MM.1S (cell line): ENCODE measurements at regions not wholly inside any gene's neighbourhood (a gene's known extent, or its start where the extent isn't known, plus 50 kb on each side); places are given as distances from the start of the nearest gene placed in this dataset.

Experiments used
- DNase-seq: peaks from one replicate; pipeline ENCODE4 v3.0.0-alpha.2; 2015
- H2AFZ ChIP-seq: fragments of 300-600 bp; sonication (generic); 2 replicates; pipeline ENCODE4 v1.6.0; 2016; ENCODE audit warnings: antibody characterized with exemption, low read length
- H3F3A ChIP-seq: fragments of 300-600 bp; sonication (generic); 2 replicates; pipeline ENCODE4 v1.6.1; 2016; ENCODE audit warnings: mild to moderate bottlenecking, antibody characterized with exemption, low read length, moderate library complexity, mixed read lengths; ENCODE audit not compliant: insufficient read depth
- H3K27ac ChIP-seq: fragments of 300-600 bp; sonication (generic); 2 replicates; pipeline ENCODE4 v1.5.1; 2016; ENCODE audit warnings: mild to moderate bottlenecking, low read length
- H3K27me3 ChIP-seq: fragments of 300-600 bp; sonication (generic); replicated peaks from 2 replicates; pipeline ENCODE4 v1.6.0; 2016; ENCODE audit warnings: low read length; ENCODE audit not compliant: insufficient read depth
- H3K36me3 ChIP-seq: fragments of 300-600 bp; sonication (generic); replicated peaks from 2 replicates; pipeline ENCODE4 v1.6.1; 2016; ENCODE audit warnings: mild to moderate bottlenecking, low read length, mixed read lengths; ENCODE audit not compliant: insufficient read depth
- H3K4me1 ChIP-seq: fragments of 300-600 bp; sonication (generic); 2 replicates; pipeline ENCODE4 v1.6.1; 2016; ENCODE audit warnings: low read length, mixed read lengths
- H3K4me2 ChIP-seq: fragments of 300-600 bp; sonication (generic); 2 replicates; pipeline ENCODE4 v1.6.0; 2016; ENCODE audit warnings: low read depth, low read length
- H3K4me3 ChIP-seq: fragments of 300-600 bp; sonication (generic); 2 replicates; pipeline ENCODE4 v1.5.1; 2016; ENCODE audit warnings: low read length, mixed read lengths
- H3K79me2 ChIP-seq: fragments of 300-600 bp; sonication (generic); 2 replicates; pipeline ENCODE4 v1.6.1; 2016; ENCODE audit warnings: mixed run types, low read length, mixed read lengths
- H3K9ac ChIP-seq: fragments of 300-600 bp; sonication (generic); 2 replicates; pipeline ENCODE4 v1.6.1; 2016; ENCODE audit warnings: low read length, mixed read lengths
- H3K9me2 ChIP-seq: fragments of 300-600 bp; sonication (generic); replicated peaks from 2 replicates; pipeline ENCODE4 v1.6.1; 2016; ENCODE audit warnings: mild to moderate bottlenecking, low read length, mixed read lengths; ENCODE audit not compliant: insufficient read depth
- H3K9me3 ChIP-seq: fragments of 300-600 bp; sonication (generic); replicated peaks from 2 replicates; pipeline ENCODE4 v1.6.1; 2016; ENCODE audit warnings: mild to moderate bottlenecking, low read length, mixed read lengths; ENCODE audit not compliant: insufficient read depth
- H4K20me1 ChIP-seq: fragments of 300-600 bp; sonication (generic); 2 replicates; pipeline ENCODE4 v1.6.1; 2016; ENCODE audit warnings: mild to moderate bottlenecking, low read length, moderate library complexity, mixed read lengths; ENCODE audit not compliant: insufficient read depth
- EZH2 ChIP-seq: fragments of 300-600 bp; sonication (generic); optimal IDR thresholded peaks from 2 replicates; pipeline ENCODE3; 2017; ENCODE audit warnings: low read depth, mild to moderate bottlenecking, antibody characterized with exemption, low read length, mixed read lengths
- EZH2phosphoT487 ChIP-seq: fragments of 300-600 bp; sonication (generic); IDR thresholded peaks from 2 replicates; pipeline ENCODE4 v1.6.1; 2018; ENCODE audit warnings: antibody characterized with exemption, low read length
- TF ChIP-seq, protein P1 (sequence below): fragments of 300-600 bp; sonication (generic); IDR thresholded peaks from 2 replicates; pipeline ENCODE4 v1.5.1; 2016; ENCODE audit warnings: antibody characterized with exemption, low read length, mixed read lengths

DNA sequence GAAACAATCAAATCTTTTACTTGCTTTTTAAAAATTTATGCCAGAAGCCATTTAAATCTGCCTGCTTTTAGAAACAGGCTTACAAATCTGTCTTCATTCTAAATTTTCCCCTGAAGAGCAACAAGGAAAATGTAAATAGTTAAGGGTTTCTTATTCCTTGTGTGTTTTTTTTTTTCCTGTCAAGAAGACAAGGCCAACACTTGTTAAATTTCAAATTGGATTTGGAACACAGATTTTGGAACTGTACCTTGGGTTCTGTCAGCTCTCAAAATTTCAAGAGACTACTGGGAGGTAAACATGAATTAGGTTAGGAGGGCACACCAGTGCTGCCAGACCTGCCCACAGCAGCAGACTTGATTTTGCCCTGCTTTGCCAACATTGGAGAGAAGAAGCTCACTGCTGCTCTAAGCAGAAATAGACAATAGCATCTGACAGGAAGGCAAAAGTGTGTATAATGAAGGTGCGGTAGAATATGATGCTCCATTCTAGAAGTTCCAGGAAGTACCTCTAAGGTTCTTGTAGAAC lies 121.7 kb downstream of the NHLRC3 start:
- H2AFZ ChIP-seq: no peak overlapping the region
- no peaks in the 10 kb centered on the region for H3K4me1 ChIP-seq
- H3K4me2 ChIP-seq: no peak overlapping the region
- no peaks in the 10 kb centered on the region for H3K36me3 ChIP-seq
- no peak for DNase-seq
- no peaks in the 10 kb centered on the region for H3K27me3 ChIP-seq
- no peaks in the 10 kb centered on the region for H3K9me3 ChIP-seq
- no peaks in the 10 kb centered on the region for H3K79me2 ChIP-seq
- no peak overlapping the region for H3K4me3 ChIP-seq
- no peak overlapping the region for H3K9ac ChIP-seq
- TF ChIP-seq EZH2phosphoT487 (no peak), EZH2 (no peak)
- TF ChIP-seq, protein P1, sequence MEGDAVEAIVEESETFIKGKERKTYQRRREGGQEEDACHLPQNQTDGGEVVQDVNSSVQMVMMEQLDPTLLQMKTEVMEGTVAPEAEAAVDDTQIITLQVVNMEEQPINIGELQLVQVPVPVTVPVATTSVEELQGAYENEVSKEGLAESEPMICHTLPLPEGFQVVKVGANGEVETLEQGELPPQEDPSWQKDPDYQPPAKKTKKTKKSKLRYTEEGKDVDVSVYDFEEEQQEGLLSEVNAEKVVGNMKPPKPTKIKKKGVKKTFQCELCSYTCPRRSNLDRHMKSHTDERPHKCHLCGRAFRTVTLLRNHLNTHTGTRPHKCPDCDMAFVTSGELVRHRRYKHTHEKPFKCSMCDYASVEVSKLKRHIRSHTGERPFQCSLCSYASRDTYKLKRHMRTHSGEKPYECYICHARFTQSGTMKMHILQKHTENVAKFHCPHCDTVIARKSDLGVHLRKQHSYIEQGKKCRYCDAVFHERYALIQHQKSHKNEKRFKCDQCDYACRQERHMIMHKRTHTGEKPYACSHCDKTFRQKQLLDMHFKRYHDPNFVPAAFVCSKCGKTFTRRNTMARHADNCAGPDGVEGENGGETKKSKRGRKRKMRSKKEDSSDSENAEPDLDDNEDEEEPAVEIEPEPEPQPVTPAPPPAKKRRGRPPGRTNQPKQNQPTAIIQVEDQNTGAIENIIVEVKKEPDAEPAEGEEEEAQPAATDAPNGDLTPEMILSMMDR: no peak
- no peaks in the 10 kb centered on the region for H3K9me2 ChIP-seq
- no peaks in the 10 kb centered on the region for H4K20me1 ChIP-seq
- H3K27ac ChIP-seq: no peak overlapping the region
- no peaks in the 10 kb centered on the region for H3F3A ChIP-seq

GRCh38 chr13:39167018-39167417 lies 128.8 kb downstream of the NHLRC3 start:
- TF ChIP-seq EZH2phosphoT487 (no peak), EZH2 (no peak)
- TF ChIP-seq, protein P1: no peak
- H2AFZ ChIP-seq: no peak overlapping the region
- H3K4me1 ChIP-seq: no peaks in the 10 kb centered on the region
- H3K27ac ChIP-seq: no peak overlapping the region
- no peaks in the 10 kb centered on the region for H3K9me3 ChIP-seq
- DNase-seq: no peak
- H3K4me2 ChIP-seq: no peak overlapping the region
- H3K9ac ChIP-seq: no peak overlapping the region
- H3K79me2 ChIP-seq: no peaks in the 10 kb centered on the region
- H3K27me3 ChIP-seq: no peaks in the 10 kb centered on the region
- H3K4me3 ChIP-seq: no peak overlapping the region
- no peaks in the 10 kb centered on the region for H3F3A ChIP-seq
- no peaks in the 10 kb centered on the region for H3K9me2 ChIP-seq
- H4K20me1 ChIP-seq: no peaks in the 10 kb centered on the region
- no peaks in the 10 kb centered on the region for H3K36me3 ChIP-seq

DNA sequence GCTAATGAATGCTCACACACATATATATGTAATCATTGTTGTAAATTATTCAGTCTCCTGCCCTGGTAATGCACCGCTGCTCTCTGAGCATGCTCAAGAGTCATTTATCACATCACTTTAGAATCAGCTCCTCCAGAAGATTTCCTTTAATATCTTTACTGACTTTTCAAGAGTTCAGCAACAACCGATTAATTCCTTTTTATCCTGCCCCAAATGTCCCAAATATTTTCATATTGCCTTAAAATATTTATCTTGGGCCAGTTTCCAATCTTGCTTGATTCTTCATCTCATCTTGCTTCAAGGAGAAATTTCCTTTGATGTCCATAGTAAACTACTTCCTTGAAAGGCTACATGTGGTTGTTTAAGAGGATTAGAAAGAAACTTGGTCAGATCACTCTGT lies 132.5 kb downstream of the NHLRC3 start:
- Histone ChIP-seq H3K36me3 (no peaks in the 10 kb centered on the region), H3K9me3 (no peaks in the 10 kb centered on the region), H3K4me3 (no peak overlapping the region), H3K27ac (no peak overlapping the region), H2AFZ (no peak overlapping the region), H3F3A (no peaks in the 10 kb centered on the region), H3K27me3 (no peaks in the 10 kb centered on the region), H3K79me2 (no peaks in the 10 kb centered on the region), H3K9ac (no peak overlapping the region), H3K4me2 (no peak overlapping the region), H3K9me2 (no peaks in the 10 kb centered on the region), H3K4me1 (no peaks in the 10 kb centered on the region), H4K20me1 (no peaks in the 10 kb centered on the region)
- TF ChIP-seq, protein P1: no peak
- TF ChIP-seq EZH2 (no peak), EZH2phosphoT487 (no peak)
- no peak for DNase-seq
